ENCODE measurements at regions not wholly inside any gene's neighbourhood (a gene's known extent, or its start where the extent isn't known, plus 50 kb on each side); places are given as distances from the start of the nearest gene placed in this dataset.

DNA sequence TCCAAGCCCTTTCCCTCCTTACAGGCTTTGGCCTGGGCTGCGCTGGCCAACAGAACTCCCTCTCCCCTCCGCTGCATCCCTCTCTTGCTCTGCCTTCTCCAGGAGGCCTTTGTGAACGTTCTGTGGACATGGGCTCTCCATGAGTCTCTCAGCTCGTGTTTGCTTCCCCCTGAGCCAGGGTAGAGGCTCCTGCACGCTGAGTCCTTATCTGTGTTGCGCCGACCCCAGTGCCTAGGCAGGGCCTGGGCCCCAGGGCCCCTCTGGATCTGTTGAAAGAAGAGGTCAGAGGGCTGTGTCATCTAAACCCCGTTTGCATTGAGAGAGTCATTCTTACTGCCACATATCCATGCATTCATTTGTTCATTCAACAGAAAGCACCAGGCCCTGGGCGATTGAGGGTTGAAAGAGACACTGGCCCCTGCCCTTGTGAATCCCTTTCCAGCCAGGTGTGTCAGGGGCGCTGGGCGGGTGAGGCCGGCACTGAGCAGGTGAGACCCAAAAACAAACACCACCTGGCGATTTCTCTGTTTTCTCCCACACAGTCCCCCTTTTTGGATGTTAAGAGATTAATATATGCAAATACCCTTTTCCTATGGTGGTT lies 111.2 kb upstream of the IER5L start:
- CTCF ChIA-PET = no interaction called here

GRCh38 chr9:129287619-129288305 lies 109.7 kb upstream of the IER5L start:
- Mint-ChIP-seq H3K9me3 (no peaks in the 10 kb centered on the region), H3K4me3 (no peak overlapping the region), H3K4me1 (ENCODE audit: low read depth) (no peaks in the 10 kb centered on the region), H3K27ac (no peak overlapping the region), H3K27me3 (no peaks in the 10 kb centered on the region), H3K36me3 (ENCODE audit: low read depth) (no peaks in the 10 kb centered on the region)
- Histone ChIP-seq H3K4me3 (ENCODE audit: low read length) (no peak overlapping the region), H3K4me1 (ENCODE audit: insufficient read depth, low read length) (no peaks in the 10 kb centered on the region), H3K27me3 (ENCODE audit: control insufficient read depth in 1 of 2, insufficient read depth in 2 of 2, low read length in 2 of 2) (no peaks in the 10 kb centered on the region), H3K36me3 (ENCODE audit: insufficient read depth, low read length) (no peaks in the 10 kb centered on the region), H3K27ac (ENCODE audit: low read depth in 1 of 2, low read length in 2 of 2) (no peak overlapping the region), H3K9me3 (ENCODE audit: control insufficient read depth in 1 of 2, insufficient read depth in 1 of 2, low read length in 2 of 2) (no peaks in the 10 kb centered on the region)
- ATAC-seq (ENCODE audit: poor library complexity) (no peak), DNase-seq (peak in 1 of 14 experiments; percentile 5)
- TF ChIP-seq, protein P1, sequence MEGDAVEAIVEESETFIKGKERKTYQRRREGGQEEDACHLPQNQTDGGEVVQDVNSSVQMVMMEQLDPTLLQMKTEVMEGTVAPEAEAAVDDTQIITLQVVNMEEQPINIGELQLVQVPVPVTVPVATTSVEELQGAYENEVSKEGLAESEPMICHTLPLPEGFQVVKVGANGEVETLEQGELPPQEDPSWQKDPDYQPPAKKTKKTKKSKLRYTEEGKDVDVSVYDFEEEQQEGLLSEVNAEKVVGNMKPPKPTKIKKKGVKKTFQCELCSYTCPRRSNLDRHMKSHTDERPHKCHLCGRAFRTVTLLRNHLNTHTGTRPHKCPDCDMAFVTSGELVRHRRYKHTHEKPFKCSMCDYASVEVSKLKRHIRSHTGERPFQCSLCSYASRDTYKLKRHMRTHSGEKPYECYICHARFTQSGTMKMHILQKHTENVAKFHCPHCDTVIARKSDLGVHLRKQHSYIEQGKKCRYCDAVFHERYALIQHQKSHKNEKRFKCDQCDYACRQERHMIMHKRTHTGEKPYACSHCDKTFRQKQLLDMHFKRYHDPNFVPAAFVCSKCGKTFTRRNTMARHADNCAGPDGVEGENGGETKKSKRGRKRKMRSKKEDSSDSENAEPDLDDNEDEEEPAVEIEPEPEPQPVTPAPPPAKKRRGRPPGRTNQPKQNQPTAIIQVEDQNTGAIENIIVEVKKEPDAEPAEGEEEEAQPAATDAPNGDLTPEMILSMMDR (IDR thresholded peaks at IDR 0.05) = no peak
- intact Hi-C loops (cut with DNase I, micrococcal nuclease) = loop anchor here in 1 of 2 experiments (5.0 kb wide), 1 partner anchor 80 kb away; no protein-coding TSS in a partner anchor
- CTCF ChIA-PET = no interaction called here
- POLR2A ChIA-PET = no interaction called here

More for the DNA sequence above, 111.2 kb upstream of the IER5L start:
- Mint-ChIP-seq H3K27ac (peak overlapping the region; percentile 24), H3K36me3 (ENCODE audit: low read depth) (no peaks in the 10 kb centered on the region), H3K4me1 (ENCODE audit: low read depth) (no peaks in the 10 kb centered on the region), H3K4me3 (no peak overlapping the region), H3K9me3 (no peaks in the 10 kb centered on the region), H3K27me3 (no peaks in the 10 kb centered on the region)
- Histone ChIP-seq H3K36me3 (ENCODE audit: insufficient read depth, low read length) (no peaks in the 10 kb centered on the region), H3K9me3 (ENCODE audit: control insufficient read depth in 1 of 2, insufficient read depth in 1 of 2, low read length in 2 of 2) (no peaks in the 10 kb centered on the region), H3K27me3 (ENCODE audit: control insufficient read depth in 1 of 2, insufficient read depth in 2 of 2, low read length in 2 of 2) (no peaks in the 10 kb centered on the region), H3K4me3 (ENCODE audit: low read length) (no peak overlapping the region), H3K4me1 (ENCODE audit: insufficient read depth, low read length) (no peaks in the 10 kb centered on the region), H3K27ac (ENCODE audit: low read depth in 1 of 2, low read length in 2 of 2) (no peak overlapping the region)
- ATAC-seq (ENCODE audit: poor library complexity) (no peak), DNase-seq (peak in 1 of 14 experiments; percentile 4)
- POLR2A ChIA-PET = no interaction called here
- TF ChIP-seq, protein P1 (IDR thresholded peaks at IDR 0.05) = no peak
- intact Hi-C loops (cut with DNase I, micrococcal nuclease) = loop anchor here in 1 of 2 experiments (5.0 kb wide), 1 partner anchor 78 kb away; no protein-coding TSS in a partner anchor

- no peak overlapping the region for H3K27ac ChIP-seq (ENCODE audit: low read depth in 1 of 2, low read length in 2 of 2)
- H3K27me3 Mint-ChIP-seq = no peaks in the 10 kb centered on the region
- no peaks in the 10 kb centered on the region for H3K9me3 Mint-ChIP-seq
- H3K27me3 ChIP-seq (ENCODE audit: control insufficient read depth in 1 of 2, insufficient read depth in 2 of 2, low read length in 2 of 2) = no peaks in the 10 kb centered on the region
- TF ChIP-seq, protein P1 (IDR thresholded peaks at IDR 0.05) = no peak
- H3K4me1 ChIP-seq (ENCODE audit: insufficient read depth, low read length) = no peaks in the 10 kb centered on the region
- intact Hi-C loops (cut with DNase I, micrococcal nuclease) = loop anchor here in 1 of 2 experiments (5.0 kb wide), 1 partner anchor 81 kb away; no protein-coding TSS in a partner anchor
- H3K36me3 ChIP-seq (ENCODE audit: insufficient read depth, low read length) = no peaks in the 10 kb centered on the region
- no peaks in the 10 kb centered on the region for H3K36me3 Mint-ChIP-seq (ENCODE audit: low read depth)
- ATAC-seq (ENCODE audit: poor library complexity) (no peak), DNase-seq (peak in 1 of 14 experiments; percentile 4)
- no peak overlapping the region for H3K4me3 Mint-ChIP-seq
- H3K4me1 Mint-ChIP-seq (ENCODE audit: low read depth) = no peaks in the 10 kb centered on the region
- no peaks in the 10 kb centered on the region for H3K9me3 ChIP-seq (ENCODE audit: control insufficient read depth in 1 of 2, insufficient read depth in 1 of 2, low read length in 2 of 2)
- H3K27ac Mint-ChIP-seq = no peak overlapping the region
- CTCF ChIA-PET = no interaction called here
- no peak overlapping the region for H3K4me3 ChIP-seq (ENCODE audit: low read length)
- POLR2A ChIA-PET = interaction anchor here (0.6 kb wide), 1 partner anchor 147 kb away, joined by 3 read pairs; no protein-coding TSS in a partner anchor
Observed at GRCh38 chr9:129285979-129286772, 108.1 kb upstream of the IER5L start.

Data from CD4-positive, alpha-beta T cell (primary cell).